ENCODE measurements at regions not wholly inside any gene's neighbourhood (a gene's known extent, or its start where the extent isn't known, plus 50 kb on each side); places are given as distances from the start of the nearest gene placed in this dataset.
"Not testable (repeated sequence)": the region's sequence is repeated elsewhere in the genome, so short reads cannot be mapped to it uniquely, and the experiment has no call there.

GRCh38 chr2:111570300-111571114 is 313.5 kb downstream of the ANAPC1 start:
- DNase-seq, result not testable (repeated sequence)

DNA sequence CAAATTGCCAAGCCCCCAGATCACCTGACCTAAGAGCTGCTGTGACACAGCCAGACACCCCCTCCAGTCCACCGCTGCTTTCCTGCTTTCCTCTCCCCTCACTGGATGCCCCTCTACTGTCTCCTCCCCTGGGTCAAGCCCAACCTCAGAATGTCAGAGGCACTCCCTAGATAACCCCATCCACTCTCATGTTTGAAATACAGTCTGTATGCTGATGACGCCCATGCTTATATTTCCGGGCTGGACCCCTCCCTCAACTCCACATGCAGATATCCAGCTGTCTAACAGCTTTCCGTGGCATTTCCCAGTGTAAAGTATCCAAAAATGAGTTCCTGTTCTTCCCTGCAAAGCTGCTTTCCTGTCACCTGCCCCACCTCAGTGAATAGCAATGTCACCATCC is 309.2 kb downstream of the ANAPC1 start:
- DNase-seq, result not testable (repeated sequence)

DNA sequence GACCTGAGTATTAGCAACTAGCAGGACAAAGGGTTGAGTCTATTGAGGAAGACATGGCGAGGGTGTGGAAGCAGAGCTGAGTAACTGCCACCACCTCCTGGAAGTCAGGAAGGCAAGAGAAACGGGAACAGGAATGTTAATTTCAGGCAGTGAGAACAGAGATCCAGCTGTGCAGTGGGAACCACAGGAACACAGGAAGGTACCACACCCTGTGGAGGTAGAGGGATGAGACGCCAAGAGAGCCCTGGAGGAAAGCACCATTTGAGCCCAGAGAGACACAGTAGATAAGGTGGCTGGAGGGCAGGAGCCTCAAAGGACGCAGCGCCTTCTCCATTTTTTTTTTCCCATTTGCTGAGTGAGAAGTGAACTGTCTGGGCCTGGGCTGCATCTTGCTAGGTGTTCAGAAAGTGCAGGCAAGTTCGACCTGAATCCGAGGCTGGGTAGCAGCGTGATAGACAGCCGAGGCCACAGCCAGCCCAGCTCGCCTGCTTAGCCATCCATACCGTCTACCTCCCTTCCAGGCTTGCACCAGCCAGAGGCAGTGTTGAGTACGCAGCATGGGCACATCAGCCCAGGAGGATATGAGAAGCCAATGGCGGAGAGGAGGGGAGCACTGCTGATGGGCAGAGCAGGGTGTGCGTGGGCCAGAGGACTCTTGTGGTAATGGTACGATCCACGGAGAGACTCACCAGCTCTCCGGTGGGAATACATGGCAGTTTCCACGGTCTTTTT is 306.7 kb downstream of the ANAPC1 start:
- DNase-seq, result not testable (repeated sequence)

- DNase-seq, result not testable (repeated sequence)
These were observed 304.4 kb downstream of the ANAPC1 start for GRCh38 chr2:111579500-111580134.

- not testable (repeated sequence) for DNase-seq
These were observed 303.4 kb downstream of the ANAPC1 start for GRCh38 chr2:111580616-111581015.

DNA sequence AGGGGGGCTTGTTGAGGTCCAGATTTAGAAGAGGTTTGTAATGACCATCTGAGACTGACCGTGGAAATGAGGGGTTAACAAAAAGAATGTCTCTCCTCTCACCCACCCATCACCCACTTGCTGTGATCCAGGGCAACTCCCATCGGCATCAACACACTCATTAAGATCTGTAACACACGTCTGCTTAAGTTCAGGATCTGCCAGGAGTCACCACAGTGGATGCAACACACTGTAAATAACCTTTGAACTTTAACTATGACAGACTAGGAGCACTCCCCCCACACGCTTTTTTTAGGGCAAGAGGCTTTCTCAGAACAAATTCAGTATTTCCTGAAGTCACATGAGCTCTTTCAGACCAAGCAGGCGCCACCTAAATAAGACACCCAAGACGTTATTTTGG is 301.9 kb downstream of the ANAPC1 start:
- not testable (repeated sequence) for DNase-seq

- not testable (repeated sequence) for DNase-seq
These were observed 300.5 kb downstream of the ANAPC1 start for GRCh38 chr2:111583480-111583879.

GRCh38 chr2:111584540-111584939 is 299.5 kb downstream of the ANAPC1 start:
- DNase-seq, result not testable (repeated sequence)

DNA sequence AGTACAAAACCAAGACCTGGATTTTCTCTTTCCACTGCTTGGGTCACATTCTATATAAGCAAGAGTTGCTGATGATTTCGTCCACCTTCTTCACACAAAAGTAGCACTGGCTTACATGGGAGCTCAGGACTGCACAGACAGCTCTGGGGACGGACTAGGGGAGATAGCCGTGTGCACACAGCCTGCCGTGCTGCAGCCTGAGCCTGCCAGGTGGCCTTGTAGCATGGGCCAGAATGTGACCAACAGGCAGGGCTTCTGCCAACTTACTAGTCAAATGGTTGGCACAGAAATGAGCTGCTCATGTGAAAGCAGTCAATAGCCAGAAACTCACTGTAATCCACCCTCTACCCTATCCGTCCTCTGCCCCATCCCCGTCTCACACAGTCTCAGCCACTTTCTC is 299.0 kb downstream of the ANAPC1 start:
- DNase-seq, result not testable (repeated sequence)

DNA sequence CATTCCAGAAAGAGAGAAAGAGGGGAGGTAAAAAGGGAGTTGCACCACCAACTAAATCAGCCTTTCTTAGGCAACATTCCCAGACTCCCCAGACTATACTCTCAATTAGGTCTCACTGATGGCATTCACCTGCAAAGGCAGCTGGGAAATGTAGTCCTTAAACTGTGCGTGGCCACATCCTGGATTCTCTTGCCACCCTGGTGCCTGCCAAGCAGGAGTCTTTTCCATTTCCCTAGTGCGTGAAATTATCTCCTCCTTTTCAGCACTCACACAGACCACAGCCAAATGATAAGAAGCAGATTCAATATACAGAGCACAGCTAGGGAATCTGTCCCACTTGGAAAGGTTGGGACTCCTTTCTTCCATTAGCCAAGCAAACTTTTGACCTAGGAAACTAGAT is 298.0 kb downstream of the ANAPC1 start:
- DNase-seq, result not testable (repeated sequence)

- not testable (repeated sequence) for DNase-seq
These were observed 288.9 kb downstream of the ANAPC1 start for GRCh38 chr2:111595072-111595471.

- DNase-seq, result not testable (repeated sequence)
These were observed 286.9 kb downstream of the ANAPC1 start for GRCh38 chr2:111596808-111597705.

GRCh38 chr2:111598944-111599343 is 285.0 kb downstream of the ANAPC1 start:
- not testable (repeated sequence) for DNase-seq

DNA sequence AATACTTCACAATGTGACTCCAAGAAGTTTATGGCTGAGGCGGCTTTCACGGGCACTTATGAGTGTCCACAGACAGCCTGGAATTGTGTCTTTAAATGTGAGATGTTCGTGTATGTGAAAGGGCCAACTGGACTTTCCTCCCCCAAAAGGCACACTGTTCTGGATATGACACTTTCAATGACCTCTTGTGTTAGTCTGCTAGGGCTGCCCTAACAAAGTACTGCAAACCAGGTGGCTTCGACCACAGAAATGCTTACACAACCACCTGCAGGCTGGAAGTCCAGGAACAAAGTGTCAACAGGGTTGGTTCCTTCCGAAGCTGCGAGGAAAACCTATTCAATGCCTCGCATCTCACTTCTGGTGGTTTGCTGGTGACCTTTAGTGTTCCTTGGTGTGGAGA is 281.7 kb downstream of the ANAPC1 start:
- DNase-seq, result not testable (repeated sequence)

- not testable (repeated sequence) for DNase-seq
These were observed 278.2 kb downstream of the ANAPC1 start for GRCh38 chr2:111605798-111606197.

GRCh38 chr2:111606632-111607031 is 277.4 kb downstream of the ANAPC1 start:
- DNase-seq, result not testable (repeated sequence)

DNA sequence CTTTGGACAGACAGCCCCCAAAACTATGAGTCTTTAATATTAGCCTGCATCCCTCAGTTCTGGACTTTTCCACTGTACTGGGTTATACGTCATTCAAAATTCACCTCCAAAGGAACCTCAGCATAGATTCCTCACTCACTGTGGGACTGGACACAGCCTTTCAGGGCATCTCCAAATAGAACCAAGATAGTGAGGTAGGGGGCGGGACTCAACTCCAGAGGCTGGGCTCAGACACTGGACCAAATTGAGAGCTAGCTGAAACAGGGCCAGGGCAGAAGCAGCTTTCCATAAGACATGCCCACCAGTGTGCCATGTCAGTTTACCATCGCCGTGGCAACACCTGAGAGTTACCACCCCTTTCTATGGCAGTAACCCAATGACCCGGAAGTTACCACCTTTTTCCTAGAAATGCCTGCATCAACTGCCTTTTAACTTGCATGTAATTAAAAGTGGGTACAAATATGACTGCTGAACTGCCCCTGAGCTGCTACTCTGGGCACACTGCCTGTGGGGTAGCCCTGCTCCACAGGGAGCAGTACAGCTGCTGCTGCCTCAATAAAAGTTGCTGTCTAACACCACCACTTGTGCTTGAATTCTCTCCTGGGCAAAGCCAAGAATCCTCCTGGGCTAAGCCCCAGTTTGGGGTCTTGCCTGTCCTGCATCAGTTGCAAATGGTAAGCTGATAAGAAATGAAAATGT is 274.7 kb downstream of the ANAPC1 start:
- DNase-seq, result not testable (repeated sequence)

DNA sequence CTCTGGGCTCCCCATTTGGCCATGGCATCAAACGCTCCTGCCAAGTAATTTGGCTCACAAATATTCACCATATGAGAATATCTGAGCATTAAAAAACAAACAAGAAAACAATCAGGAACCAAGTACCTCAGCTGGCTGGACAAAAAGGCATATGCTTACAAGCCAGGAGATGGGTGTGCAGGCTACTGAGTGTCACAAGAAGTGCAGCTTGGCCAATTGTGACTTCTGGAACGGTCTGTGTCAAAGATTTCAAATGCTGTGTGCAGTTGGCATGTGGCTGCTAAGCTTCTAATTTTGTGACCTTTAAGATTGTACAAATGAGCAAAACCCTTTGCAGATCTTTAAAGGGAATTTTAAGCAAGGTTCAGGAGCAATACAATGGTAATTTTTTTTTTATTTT is 274.0 kb downstream of the ANAPC1 start:
- not testable (repeated sequence) for DNase-seq

DNA sequence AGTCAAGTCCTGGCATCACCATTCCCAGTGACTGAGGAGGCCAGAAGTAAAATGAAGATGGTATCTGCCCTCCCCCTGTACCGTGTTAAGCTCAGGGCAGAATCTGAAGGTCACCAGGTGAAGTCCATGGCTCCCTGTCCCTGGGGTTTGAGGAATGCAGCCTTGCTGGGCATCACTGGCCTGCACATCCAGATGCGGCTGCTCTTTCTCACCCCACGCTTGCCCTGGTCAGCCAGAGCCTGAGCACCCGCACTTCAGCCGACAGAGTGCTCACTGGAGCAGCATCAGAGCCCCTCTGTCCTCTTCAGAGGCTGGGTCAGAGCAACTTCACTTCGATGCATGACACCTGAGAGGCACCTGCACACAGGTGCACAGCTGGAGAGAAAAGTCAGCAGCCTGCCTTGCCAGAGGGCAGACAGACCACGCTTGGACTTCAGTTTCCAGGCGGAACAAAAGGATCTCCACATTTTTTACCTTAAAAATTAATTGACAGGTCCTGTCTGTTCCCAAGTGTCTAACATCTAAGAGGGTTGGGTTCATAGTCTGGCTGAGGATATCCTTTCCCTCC is 267.3 kb downstream of the ANAPC1 start:
- no peak for DNase-seq
